HEK293 (cell line): ENCODE measurements at regions not wholly inside any gene's neighbourhood (a gene's known extent, or its start where the extent isn't known, plus 50 kb on each side); places are given as distances from the start of the nearest gene placed in this dataset.

Source experiments
- CTCF ChIA-PET: fragments of 350-600 bp; formaldehyde crosslinking; extraction: SDS; loops from one replicate; lab custom pipeline; 2021; ENCODE audit warnings: antibody characterized with exemption; lab: Yijun Ruan, JAX
- POLR2A ChIA-PET: fragments of 300-600 bp; formaldehyde crosslinking; extraction: SDS; loops from one replicate; lab custom pipeline; 2020; ENCODE audit warnings: antibody characterized with exemption, inconsistent platforms; lab: Yijun Ruan, JAX
- H3K27ac ChIP-seq: fragments of 200-500 bp; sonication (Bioruptor generic); 2 replicates; pipeline ENCODE4 v1.5.1; 2014; ENCODE audit warnings: low read depth, low read length, control low read depth, inconsistent platforms; ENCODE audit errors: extremely low read depth
- H3K36me3 ChIP-seq, 2 experiments: fragments of 200-500 bp in 1 of 2; sonication (Bioruptor generic) in 1 of 2; 1 replicate in 1 of 2; 2 replicates in 1 of 2; pipeline ENCODE4 v1.5.1; 2014 to 2017; ENCODE audit warnings: inconsistent platforms in 2 of 2, low read length in 2 of 2; ENCODE audit not compliant: control insufficient read depth in 2 of 2, insufficient read depth in 1 of 2
- H3K4me1 ChIP-seq: fragments of 200-500 bp; sonication (Bioruptor generic); 2 replicates; pipeline ENCODE4 v1.5.1; 2014; ENCODE audit warnings: mild to moderate bottlenecking, low read length, inconsistent platforms; ENCODE audit not compliant: control insufficient read depth, insufficient read depth
- H3K4me3 ChIP-seq: 2 replicates; pipeline ENCODE4 v1.5.1; 2011; ENCODE audit warnings: low read depth, mild to moderate bottlenecking, control low read depth, low read length, moderate library complexity
- H3K9me3 ChIP-seq: fragments of 200-500 bp; sonication (Bioruptor generic); 2 replicates; pipeline ENCODE4 v1.5.1; 2014; ENCODE audit warnings: low read depth, low read length, inconsistent platforms; ENCODE audit not compliant: control insufficient read depth, insufficient read depth
- CTCF ChIP-seq: fragments of 450-650 bp; formaldehyde crosslinking; IDR thresholded peaks from 2 replicates; pipeline ENCODE4 v1.5.1; 2016; ENCODE audit warnings: missing biosample characterization, missing genetic modification characterization
- GLIS1 ChIP-seq: fragments of 450-650 bp; formaldehyde crosslinking; IDR thresholded peaks from 2 replicates; pipeline ENCODE4 v1.5.1; 2016; ENCODE audit warnings: missing biosample characterization, missing genetic modification characterization
- KLF1 ChIP-seq: fragments of 450-650 bp; formaldehyde crosslinking; IDR thresholded peaks from 2 replicates; pipeline ENCODE4 v1.5.1; 2016; ENCODE audit warnings: missing biosample characterization, missing genetic modification characterization
- KLF17 ChIP-seq: fragments of 450-650 bp; formaldehyde crosslinking; IDR thresholded peaks from 2 replicates; pipeline ENCODE4 v1.5.1; 2016; ENCODE audit warnings: missing biosample characterization, missing genetic modification characterization
- MEIS1 ChIP-seq: sonication (generic); formaldehyde crosslinking; IDR thresholded peaks from 2 replicates; pipeline ENCODE4 v1.8.1; 2022; ENCODE audit warnings: missing genetic modification reagents, mild to moderate bottlenecking, borderline replicate concordance
- REST ChIP-seq: fragments of 450-650 bp; formaldehyde crosslinking; IDR thresholded peaks from 2 replicates; pipeline ENCODE4 v1.5.1; 2016; ENCODE audit warnings: missing biosample characterization, missing genetic modification characterization
- ZBTB8A ChIP-seq: fragments of 450-650 bp; formaldehyde crosslinking; IDR thresholded peaks from 2 replicates; pipeline ENCODE4 v1.5.1; 2016; ENCODE audit warnings: missing biosample characterization, missing genetic modification characterization
- ZNF140 ChIP-seq: fragments of 450-650 bp; formaldehyde crosslinking; IDR thresholded peaks from 2 replicates; pipeline ENCODE4 v1.5.1; 2016; ENCODE audit warnings: missing biosample characterization, missing genetic modification characterization
- ZNF169 ChIP-seq: fragments of 450-650 bp; formaldehyde crosslinking; IDR thresholded peaks from 2 replicates; pipeline ENCODE4 v1.5.1; 2016; ENCODE audit warnings: missing biosample characterization, missing genetic modification characterization
- ZNF292 ChIP-seq: fragments of 450-650 bp; formaldehyde crosslinking; IDR thresholded peaks from 2 replicates; pipeline ENCODE4 v1.5.1; 2016; ENCODE audit warnings: low read depth, missing biosample characterization, missing genetic modification characterization, borderline replicate concordance
- ZNF311 ChIP-seq: fragments of 450-650 bp; formaldehyde crosslinking; IDR thresholded peaks from 2 replicates; pipeline ENCODE4 v1.5.1; 2017; ENCODE audit warnings: missing biosample characterization, missing genetic modification characterization, borderline replicate concordance
- ZNF354C ChIP-seq: fragments of 450-650 bp; formaldehyde crosslinking; IDR thresholded peaks from 2 replicates; pipeline ENCODE4 v1.5.1; 2016; ENCODE audit warnings: missing biosample characterization, missing genetic modification characterization, low read depth, borderline replicate concordance
- ZNF404 ChIP-seq: fragments of 450-650 bp; formaldehyde crosslinking; IDR thresholded peaks from 2 replicates; pipeline ENCODE4 v1.5.1; 2017; ENCODE audit warnings: missing biosample characterization, missing genetic modification characterization
- ZNF426 ChIP-seq: fragments of 450-650 bp; formaldehyde crosslinking; IDR thresholded peaks from 2 replicates; pipeline ENCODE4 v1.5.1; 2017; ENCODE audit warnings: missing biosample characterization, missing genetic modification characterization, mild to moderate bottlenecking, inconsistent platforms, moderate library complexity
- ZNF433 ChIP-seq: fragments of 450-650 bp; formaldehyde crosslinking; IDR thresholded peaks from 2 replicates; pipeline ENCODE4 v1.5.1; 2016; ENCODE audit warnings: missing biosample characterization, missing genetic modification characterization, low read depth
- ZNF488 ChIP-seq: fragments of 450-650 bp; formaldehyde crosslinking; IDR thresholded peaks from 2 replicates; pipeline ENCODE4 v1.5.1; 2016; ENCODE audit warnings: missing biosample characterization, missing genetic modification characterization
- ZNF501 ChIP-seq: fragments of 450-650 bp; formaldehyde crosslinking; IDR thresholded peaks from 2 replicates; pipeline ENCODE4 v1.5.1; 2016; ENCODE audit warnings: missing biosample characterization, missing genetic modification characterization
- ZNF521 ChIP-seq: fragments of 450-650 bp; formaldehyde crosslinking; IDR thresholded peaks from 2 replicates; pipeline ENCODE4 v1.5.1; 2017; ENCODE audit warnings: missing biosample characterization, mild to moderate bottlenecking, missing genetic modification characterization
- ZNF544 ChIP-seq: fragments of 450-650 bp; formaldehyde crosslinking; IDR thresholded peaks from 2 replicates; pipeline ENCODE4 v1.5.0; 2017; ENCODE audit warnings: missing biosample characterization, missing genetic modification characterization
- ZNF555 ChIP-seq: fragments of 450-650 bp; formaldehyde crosslinking; conservative IDR thresholded peaks from 2 replicates; pipeline ENCODE4 v1.5.1; 2017; ENCODE audit warnings: missing biosample characterization, mild to moderate bottlenecking, missing genetic modification characterization, inconsistent platforms
- ZNF558 ChIP-seq: fragments of 450-650 bp; formaldehyde crosslinking; IDR thresholded peaks from 2 replicates; pipeline ENCODE4 v1.5.1; 2016; ENCODE audit warnings: missing biosample characterization, missing genetic modification characterization
- ZNF600 ChIP-seq: fragments of 450-650 bp; formaldehyde crosslinking; IDR thresholded peaks from 2 replicates; pipeline ENCODE4 v1.5.1; 2016; ENCODE audit warnings: missing biosample characterization, missing genetic modification characterization
- ZNF623 ChIP-seq: fragments of 450-650 bp; formaldehyde crosslinking; IDR thresholded peaks from 2 replicates; pipeline ENCODE4 v1.5.1; 2016; ENCODE audit warnings: missing biosample characterization, missing genetic modification characterization
- ZNF626 ChIP-seq: fragments of 450-650 bp; sonication (Bioruptor Pico); formaldehyde crosslinking; IDR thresholded peaks from 2 replicates; pipeline ENCODE4 v1.5.1; 2018; ENCODE audit warnings: missing biosample characterization, missing genetic modification characterization, inconsistent platforms
- ZNF639 ChIP-seq: fragments of 450-650 bp; formaldehyde crosslinking; IDR thresholded peaks from 2 replicates; pipeline ENCODE4 v1.5.1; 2016; ENCODE audit warnings: missing biosample characterization, missing genetic modification characterization
- ZNF664 ChIP-seq: fragments of 450-650 bp; formaldehyde crosslinking; IDR thresholded peaks from 2 replicates; pipeline ENCODE4 v1.5.1; 2016; ENCODE audit warnings: missing biosample characterization, missing genetic modification characterization
- ZNF792 ChIP-seq: fragments of 450-650 bp; formaldehyde crosslinking; IDR thresholded peaks from 2 replicates; pipeline ENCODE4 v1.5.1; 2016; ENCODE audit warnings: missing biosample characterization, missing genetic modification characterization
- ZSCAN16 ChIP-seq: fragments of 450-650 bp; formaldehyde crosslinking; IDR thresholded peaks from 2 replicates; pipeline ENCODE4 v1.5.1; 2016; ENCODE audit warnings: missing biosample characterization, missing genetic modification characterization
- ZXDB ChIP-seq: fragments of 450-650 bp; formaldehyde crosslinking; IDR thresholded peaks from 2 replicates; pipeline ENCODE4 v1.5.1; 2016; ENCODE audit warnings: missing biosample characterization, missing genetic modification characterization

GRCh38 chr6:157768304-157768703 lies 54.7 kb upstream of the SNX9 start (continued):
- TF ChIP-seq KLF1 (tag by site-specific recombination) = no peak
- no peak for TF ChIP-seq ZBTB8A (tag by site-specific recombination)
- TF ChIP-seq ZNF433 (tag by site-specific recombination) = no peak
- no peak for TF ChIP-seq KLF17 (tag by site-specific recombination)
- TF ChIP-seq GLIS1 (tag by site-specific recombination) = no peak
- no peak for TF ChIP-seq ZNF501 (tag by site-specific recombination)
- no peak for TF ChIP-seq ZNF626 (tag by site-specific recombination)
- TF ChIP-seq ZNF521 (tag by site-specific recombination) = no peak
- TF ChIP-seq ZNF426 (tag by site-specific recombination) = no peak
- no peak for TF ChIP-seq MEIS1 (CRISPR knock-in tag)

- Histone ChIP-seq H3K4me1 (no peaks in the 10 kb centered on the region), H3K27ac (no peak overlapping the region), H3K4me3 (no peak overlapping the region), H3K9me3 (no peaks in the 10 kb centered on the region), H3K36me3 (no peaks in the 10 kb centered on the region)
- CTCF ChIA-PET = interaction anchor here (0.7 to 2.4 kb wide), 4 partner anchors 12 to 204 kb away, joined by 3 to 14 read pairs (median 3); no protein-coding TSS in a partner anchor
- POLR2A ChIA-PET = no interaction called here
- TF ChIP-seq CTCF (tag by site-specific recombination) (no peak), ZNF600 (tag by site-specific recombination) (no peak), ZNF792 (tag by site-specific recombination) (no peak), ZNF354C (tag by site-specific recombination) (0 out of 2 replicates have a peak, but pooled peaks have one; percentile 15), ZNF292 (tag by site-specific recombination) (0 out of 2 replicates have a peak, but pooled peaks have one; percentile 16), ZSCAN16 (no peak), ZNF555 (peak; percentile 78), ZNF664 (tag by site-specific recombination) (peak; percentile 56), ZNF488 (tag by site-specific recombination) (no peak), ZNF311 (no peak), ZNF544 (tag by site-specific recombination) (no peak), REST (peak; percentile 64; the same call in 1 of the 2 replicates), ZNF623 (peak; percentile 70), ZNF169 (tag by site-specific recombination) (no peak), ZNF140 (tag by site-specific recombination) (peak; percentile 80), ZNF404 (tag by site-specific recombination) (0 out of 2 replicates have a peak, but pooled peaks have one; percentile 36), ZXDB (tag by site-specific recombination) (0 out of 2 replicates have a peak, but pooled peaks have one; percentile 36), ZNF558 (tag by site-specific recombination) (0 out of 2 replicates have a peak, but pooled peaks have one; percentile 56), ZNF639 (tag by site-specific recombination) (peak; percentile 48; the same call in 1 of the 2 replicates)
These were observed 54.0 kb upstream of the SNX9 start for GRCh38 chr6:157768863-157769551.
